Stimulated activated CD4-positive, alpha-beta T cell treated with anti-CD3 and anti-CD28 coated beads, Interleukin-2, amount 100 ng/mL, for 24 hours (primary cell): ENCODE measurements at regions not wholly inside any gene's neighbourhood (a gene's known extent, or its start where the extent isn't known, plus 50 kb on each side); places are given as distances from the start of the nearest gene placed in this dataset.

Experiments used
- DNase-seq, 2 donors: peaks; one replicate each; pipeline ENCODE4 v3.0.0-alpha.2; 2020

DNA sequence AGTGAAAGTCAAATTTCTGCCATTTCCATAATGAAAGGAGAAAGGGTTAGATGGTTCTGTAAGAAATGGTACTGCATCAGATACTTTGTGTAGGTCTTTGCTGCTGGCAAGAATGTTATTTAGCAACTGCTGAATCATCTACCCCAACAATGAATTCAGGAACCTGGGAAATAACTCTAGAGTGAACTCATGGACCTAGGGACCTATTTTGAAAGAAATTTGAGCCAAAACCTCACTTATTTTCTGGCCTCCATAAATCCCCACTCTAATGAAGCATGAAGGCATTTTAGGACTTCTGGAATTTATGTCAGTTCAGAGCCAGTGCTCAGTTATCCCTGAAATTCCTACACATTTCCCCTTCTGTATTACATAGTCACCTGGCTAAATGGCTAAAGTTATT, 50.9 kb upstream of the CPNE8 start:
- DNase-seq, result no peak
